ENCODE measurements at regions not wholly inside any gene's neighbourhood (a gene's known extent, or its start where the extent isn't known, plus 50 kb on each side); places are given as distances from the start of the nearest gene placed in this dataset.

- H3K27ac ChIP-seq (ENCODE audit: low read depth in 2 of 2, low read length in 1 of 2) = no peak overlapping the region
- H3K9ac ChIP-seq = no peak overlapping the region
- no peak for DNase-seq
- no peaks in the 10 kb centered on the region for H3K27me3 ChIP-seq (ENCODE audit: insufficient read depth)
- no peak overlapping the region for H3K4me3 ChIP-seq (ENCODE audit: low read depth in 2 of 2, low read length in 1 of 2)
- POLR2A ChIA-PET = no interaction called here
- H2AFZ ChIP-seq (ENCODE audit: low read depth) = no peak overlapping the region
- H3F3A ChIP-seq (replicated peaks; ENCODE audit: insufficient read depth) = no peaks in the 10 kb centered on the region
- CTCF ChIA-PET = no interaction called here
- H3K9me2 ChIP-seq = no peaks in the 10 kb centered on the region
- TF ChIP-seq MXI1 (IDR thresholded peaks at IDR 0.05; ENCODE audit: low read depth, low read length) = no peak
- TF ChIP-seq EP300 (IDR thresholded peaks at IDR 0.05; ENCODE audit: borderline replicate concordance in 1 of 2, low read depth in 1 of 2, low read length in 1 of 2) = no peak
- TF ChIP-seq FOXM1 (IDR thresholded peaks at IDR 0.05; ENCODE audit: low read depth) = no peak
- no peak for TF ChIP-seq IRF3 (IDR thresholded peaks at IDR 0.05; ENCODE audit: low read depth, low read length)
- no peak for TF ChIP-seq RXRA (IDR thresholded peaks at IDR 0.05; ENCODE audit: borderline replicate concordance, low read depth)
- no peak for TF ChIP-seq TAF1 (IDR thresholded peaks at IDR 0.05; ENCODE audit: borderline replicate concordance, low read depth, low read length)
- TF ChIP-seq YY1 (IDR thresholded peaks at IDR 0.05; ENCODE audit: low read depth) = no peak
- TF ChIP-seq, protein P1, sequence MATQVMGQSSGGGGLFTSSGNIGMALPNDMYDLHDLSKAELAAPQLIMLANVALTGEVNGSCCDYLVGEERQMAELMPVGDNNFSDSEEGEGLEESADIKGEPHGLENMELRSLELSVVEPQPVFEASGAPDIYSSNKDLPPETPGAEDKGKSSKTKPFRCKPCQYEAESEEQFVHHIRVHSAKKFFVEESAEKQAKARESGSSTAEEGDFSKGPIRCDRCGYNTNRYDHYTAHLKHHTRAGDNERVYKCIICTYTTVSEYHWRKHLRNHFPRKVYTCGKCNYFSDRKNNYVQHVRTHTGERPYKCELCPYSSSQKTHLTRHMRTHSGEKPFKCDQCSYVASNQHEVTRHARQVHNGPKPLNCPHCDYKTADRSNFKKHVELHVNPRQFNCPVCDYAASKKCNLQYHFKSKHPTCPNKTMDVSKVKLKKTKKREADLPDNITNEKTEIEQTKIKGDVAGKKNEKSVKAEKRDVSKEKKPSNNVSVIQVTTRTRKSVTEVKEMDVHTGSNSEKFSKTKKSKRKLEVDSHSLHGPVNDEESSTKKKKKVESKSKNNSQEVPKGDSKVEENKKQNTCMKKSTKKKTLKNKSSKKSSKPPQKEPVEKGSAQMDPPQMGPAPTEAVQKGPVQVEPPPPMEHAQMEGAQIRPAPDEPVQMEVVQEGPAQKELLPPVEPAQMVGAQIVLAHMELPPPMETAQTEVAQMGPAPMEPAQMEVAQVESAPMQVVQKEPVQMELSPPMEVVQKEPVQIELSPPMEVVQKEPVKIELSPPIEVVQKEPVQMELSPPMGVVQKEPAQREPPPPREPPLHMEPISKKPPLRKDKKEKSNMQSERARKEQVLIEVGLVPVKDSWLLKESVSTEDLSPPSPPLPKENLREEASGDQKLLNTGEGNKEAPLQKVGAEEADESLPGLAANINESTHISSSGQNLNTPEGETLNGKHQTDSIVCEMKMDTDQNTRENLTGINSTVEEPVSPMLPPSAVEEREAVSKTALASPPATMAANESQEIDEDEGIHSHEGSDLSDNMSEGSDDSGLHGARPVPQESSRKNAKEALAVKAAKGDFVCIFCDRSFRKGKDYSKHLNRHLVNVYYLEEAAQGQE (IDR thresholded peaks at IDR 0.05; ENCODE audit: low read depth, low read length) = no peak
- no peaks in the 10 kb centered on the region for H4K20me1 ChIP-seq (ENCODE audit: insufficient read depth)
- H3K36me3 ChIP-seq (replicated peaks in 1 of 2; ENCODE audit: control insufficient read depth in 1 of 2, insufficient read depth in 2 of 2, low read length in 1 of 2) = no peaks in the 10 kb centered on the region
- no peaks in the 10 kb centered on the region for H3K79me2 ChIP-seq (ENCODE audit: insufficient read depth)
- no peaks in the 10 kb centered on the region for H3K4me1 ChIP-seq (ENCODE audit: control insufficient read depth in 1 of 2, insufficient read depth in 2 of 2, low read depth in 1 of 2, low read length in 1 of 2)
- H3K4me2 ChIP-seq = no peak overlapping the region
- no peaks in the 10 kb centered on the region for H3K9me3 ChIP-seq
- WGBS (ENCODE audit: low lambda C conversion rate) = 51% methylated on average over 2 of the region's 2 CpGs
Observed at GRCh38 chr11:109329716-109330115, 92.3 kb upstream of the C11orf87 start.

- H3K79me2 ChIP-seq (ENCODE audit: insufficient read depth) = no peaks in the 10 kb centered on the region
- H2AFZ ChIP-seq (ENCODE audit: low read depth) = no peak overlapping the region
- peaks cover 0 to 4% of the 10 kb centered on the region in 2 experiments; a peak in 1 of 4 replicates for H3K4me1 ChIP-seq (ENCODE audit: control insufficient read depth in 1 of 2, insufficient read depth in 2 of 2, low read depth in 1 of 2, low read length in 1 of 2)
- H3K36me3 ChIP-seq (replicated peaks in 1 of 2; ENCODE audit: control insufficient read depth in 1 of 2, insufficient read depth in 2 of 2, low read length in 1 of 2) = no peaks in the 10 kb centered on the region
- no peaks in the 10 kb centered on the region for H3K27me3 ChIP-seq (ENCODE audit: insufficient read depth)
- 90% methylated on average over 1 of the region's 1 CpG for WGBS (ENCODE audit: low lambda C conversion rate)
- CTCF ChIA-PET = no interaction called here
- no peak for DNase-seq
- no peak overlapping the region for H3K4me3 ChIP-seq (ENCODE audit: low read depth in 2 of 2, low read length in 1 of 2)
- H3K9ac ChIP-seq = no peak overlapping the region
- POLR2A ChIA-PET = no interaction called here
- H3K9me3 ChIP-seq = no peaks in the 10 kb centered on the region
- no peak overlapping the region for H3K27ac ChIP-seq (ENCODE audit: low read depth in 2 of 2, low read length in 1 of 2)
- H3K9me2 ChIP-seq = no peaks in the 10 kb centered on the region
- no peaks in the 10 kb centered on the region for H4K20me1 ChIP-seq (ENCODE audit: insufficient read depth)
- H3F3A ChIP-seq (replicated peaks; ENCODE audit: insufficient read depth) = no peaks in the 10 kb centered on the region
- H3K4me2 ChIP-seq = no peak overlapping the region
- TF ChIP-seq FOSL2 (IDR thresholded peaks at IDR 0.05; ENCODE audit: borderline replicate concordance, low read depth) (no peak), MXI1 (IDR thresholded peaks at IDR 0.05; ENCODE audit: low read depth, low read length) (no peak), EZH2phosphoT487 (IDR thresholded peaks at IDR 0.05; ENCODE audit: borderline replicate concordance, low read depth) (no peak), SIN3A (IDR thresholded peaks at IDR 0.05; ENCODE audit: borderline replicate concordance, low read depth, low read length) (no peak), USF1 (IDR thresholded peaks at IDR 0.05; ENCODE audit: borderline replicate concordance, low read depth) (no peak), CHD2 (IDR thresholded peaks at IDR 0.05; ENCODE audit: low read length, partially characterized antibody) (no peak), TAF1 (IDR thresholded peaks at IDR 0.05; ENCODE audit: borderline replicate concordance, low read depth, low read length) (no peak), GATA2 (CRISPR knock-in tag; IDR thresholded peaks at IDR 0.05) (no peak), CTCF (IDR thresholded peaks at IDR 0.05) (no peak), USF2 (IDR thresholded peaks at IDR 0.05; ENCODE audit: borderline replicate concordance, low read depth, low read length) (no peak), EP300 (IDR thresholded peaks at IDR 0.05; ENCODE audit: borderline replicate concordance in 1 of 2, low read depth in 1 of 2, low read length in 1 of 2) (no peak), POLR2AphosphoS5 (IDR thresholded peaks at IDR 0.05; ENCODE audit: low read depth, low read length) (no peak), RXRA (IDR thresholded peaks at IDR 0.05; ENCODE audit: borderline replicate concordance, low read depth) (no peak)
- TF ChIP-seq, protein P2, sequence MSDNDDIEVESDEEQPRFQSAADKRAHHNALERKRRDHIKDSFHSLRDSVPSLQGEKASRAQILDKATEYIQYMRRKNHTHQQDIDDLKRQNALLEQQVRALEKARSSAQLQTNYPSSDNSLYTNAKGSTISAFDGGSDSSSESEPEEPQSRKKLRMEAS (IDR thresholded peaks at IDR 0.05; ENCODE audit: low read depth) = no peak
Observed at GRCh38 chr11:109338131-109338530, 83.9 kb upstream of the C11orf87 start.

All from SK-N-SH (cell line).